ENCODE measurements at regions not wholly inside any gene's neighbourhood (a gene's known extent, or its start where the extent isn't known, plus 50 kb on each side); places are given as distances from the start of the nearest gene placed in this dataset.

DNA sequence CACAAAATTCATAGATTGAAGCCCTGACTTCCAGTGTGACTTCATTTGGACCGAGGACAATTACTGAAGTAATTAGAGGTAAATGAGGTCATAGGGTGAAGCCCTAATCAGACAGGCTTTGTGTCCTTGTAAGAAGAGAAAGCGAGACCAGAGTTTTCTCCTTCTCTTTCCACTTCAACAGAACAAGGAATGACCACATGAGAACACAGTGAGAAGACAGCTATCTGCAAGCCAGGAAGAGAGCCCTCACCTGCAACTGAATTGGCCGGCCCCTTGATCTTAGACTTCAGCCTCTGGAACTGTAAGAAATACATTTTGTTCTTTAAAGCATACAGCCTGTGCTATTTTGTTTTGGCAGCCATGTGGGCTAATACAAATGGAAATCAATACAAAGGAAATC is 67.1 kb upstream of the PRKG2 start:
- Mint-ChIP-seq H3K4me3 (no peak overlapping the region), H3K9me3 (no peaks in the 10 kb centered on the region), H3K4me1 (no peaks in the 10 kb centered on the region), H3K36me3 (no peaks in the 10 kb centered on the region), H3K27me3 (no peaks in the 10 kb centered on the region), H3K27ac (no peak overlapping the region)
- DNase-seq = no peak
- CTCF ChIA-PET = no interaction called here

DNA sequence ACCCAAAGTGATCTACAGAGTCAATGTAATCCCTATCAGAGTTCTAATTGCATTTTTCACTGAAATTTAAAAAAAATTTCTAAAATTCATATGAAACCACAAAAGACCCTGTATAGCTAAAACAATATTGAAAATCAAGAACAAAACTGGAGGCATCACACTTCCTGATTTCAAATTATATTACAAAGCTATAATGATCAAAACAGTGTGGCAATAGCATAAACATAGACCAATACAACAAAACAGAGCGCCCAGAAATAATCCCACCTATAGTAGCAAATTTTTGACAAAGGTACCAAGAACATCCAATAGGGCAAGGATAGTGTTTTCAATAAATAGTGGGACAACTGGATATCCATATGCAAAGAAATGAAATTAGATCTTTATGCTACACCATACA is 59.4 kb upstream of the PRKG2 start:
- Mint-ChIP-seq H3K9me3 (no peaks in the 10 kb centered on the region), H3K27ac (no peak overlapping the region), H3K4me1 (no peaks in the 10 kb centered on the region), H3K27me3 (no peaks in the 10 kb centered on the region), H3K36me3 (no peaks in the 10 kb centered on the region), H3K4me3 (no peak overlapping the region)
- CTCF ChIA-PET = no interaction called here
- no peak for DNase-seq

DNA sequence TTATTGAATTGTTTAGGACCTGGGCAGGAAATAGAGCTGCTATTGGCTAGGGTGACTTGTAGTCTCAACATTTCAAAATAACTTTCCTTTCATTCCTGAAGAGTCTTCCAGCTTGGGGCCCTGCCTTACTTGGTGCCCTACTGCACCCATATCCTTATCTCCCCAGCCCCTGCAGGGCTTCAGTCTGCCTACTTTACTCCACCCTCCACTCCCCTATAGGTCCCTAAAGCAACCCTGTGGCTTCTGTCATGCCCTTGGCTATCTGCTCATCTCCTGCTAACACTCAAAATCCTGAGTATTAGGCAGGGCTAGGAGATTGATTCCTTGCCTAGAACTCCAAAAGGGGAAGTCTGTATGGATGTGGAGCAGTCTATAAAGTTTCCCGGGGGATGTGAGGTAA is 57.6 kb upstream of the PRKG2 start:
- Mint-ChIP-seq H3K9me3 (no peaks in the 10 kb centered on the region), H3K27ac (no peak overlapping the region)
- CTCF ChIA-PET = no interaction called here

More for the DNA sequence above, 57.6 kb upstream of the PRKG2 start:
- Mint-ChIP-seq H3K4me1 (no peaks in the 10 kb centered on the region), H3K36me3 (no peaks in the 10 kb centered on the region), H3K27me3 (no peaks in the 10 kb centered on the region), H3K4me3 (no peak overlapping the region)
- DNase-seq = no peak

All from activated naive CD4-positive, alpha-beta T cell treated with anti-CD3 and anti-CD28 coated beads, Interleukin-2, amount 10 ng/mL, durations not matched to agents 7 days and 5 days (primary cell).